ENCODE measurements at regions not wholly inside any gene's neighbourhood (a gene's known extent, or its start where the extent isn't known, plus 50 kb on each side); places are given as distances from the start of the nearest gene placed in this dataset.

DNA sequence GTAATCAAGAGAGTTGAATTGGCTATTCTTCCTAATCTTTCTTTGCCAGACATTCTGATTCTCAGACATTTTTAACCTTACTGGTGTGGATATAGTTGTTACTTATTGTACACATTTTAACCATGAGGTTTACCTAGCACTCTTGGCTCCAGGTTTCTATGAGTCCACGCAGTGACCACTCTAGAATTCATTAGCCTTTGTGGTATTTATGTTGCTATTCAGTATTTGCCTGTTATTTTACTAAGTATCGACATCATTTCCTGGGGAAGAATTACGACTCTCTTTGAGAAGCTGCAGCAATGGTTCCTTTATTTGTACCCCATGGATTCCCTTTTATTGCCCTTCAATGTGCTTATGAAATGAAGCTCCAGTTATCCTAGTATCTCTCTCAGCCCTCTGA lies 120.7 kb downstream of the RDH14 start:
- no peak overlapping the region for H3K27ac ChIP-seq (ENCODE audit: low read depth, low read length)
- H3K27me3 ChIP-seq (ENCODE audit: control insufficient read depth, insufficient read depth, low read length) = no peaks in the 10 kb centered on the region
- no peak overlapping the region for H3K4me3 ChIP-seq (ENCODE audit: low read depth, low read length)
- no peaks in the 10 kb centered on the region for H3K4me1 ChIP-seq (ENCODE audit: control insufficient read depth, insufficient read depth, low read length)
- H3K9ac ChIP-seq (ENCODE audit: low read depth, low read length) = no peak overlapping the region
- no peaks in the 10 kb centered on the region for H3K36me3 ChIP-seq (ENCODE audit: control insufficient read depth, insufficient read depth, low read length)
- no peaks in the 10 kb centered on the region for H3K9me3 ChIP-seq (ENCODE audit: control insufficient read depth, insufficient read depth, low read length)

DNA sequence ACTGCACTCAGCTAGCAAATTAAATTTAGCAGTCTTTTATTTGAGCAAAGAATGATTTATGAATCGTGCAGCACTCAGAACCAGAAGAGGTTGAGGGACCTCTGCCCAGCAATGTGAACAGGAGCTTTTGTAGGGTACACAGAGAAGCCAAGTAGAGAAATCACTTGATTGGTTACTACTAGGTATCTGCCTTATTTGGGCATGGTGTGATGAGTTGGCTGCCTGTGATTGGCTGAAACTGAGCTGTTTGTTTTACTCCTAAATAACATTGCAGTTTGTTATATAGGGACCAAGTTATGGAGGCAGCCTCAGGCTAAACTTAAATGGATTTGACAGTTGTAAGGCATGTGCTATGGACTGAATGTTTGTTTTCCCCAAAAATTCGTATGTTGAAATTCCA lies 122.5 kb downstream of the RDH14 start:
- Histone ChIP-seq H3K9me3 (ENCODE audit: control insufficient read depth, insufficient read depth, low read length) (no peaks in the 10 kb centered on the region), H3K9ac (ENCODE audit: low read depth, low read length) (no peak overlapping the region), H3K27me3 (ENCODE audit: control insufficient read depth, insufficient read depth, low read length) (no peaks in the 10 kb centered on the region), H3K4me1 (ENCODE audit: control insufficient read depth, insufficient read depth, low read length) (no peaks in the 10 kb centered on the region), H3K27ac (ENCODE audit: low read depth, low read length) (no peak overlapping the region), H3K4me3 (ENCODE audit: low read depth, low read length) (no peak overlapping the region), H3K36me3 (ENCODE audit: control insufficient read depth, insufficient read depth, low read length) (no peaks in the 10 kb centered on the region)

DNA sequence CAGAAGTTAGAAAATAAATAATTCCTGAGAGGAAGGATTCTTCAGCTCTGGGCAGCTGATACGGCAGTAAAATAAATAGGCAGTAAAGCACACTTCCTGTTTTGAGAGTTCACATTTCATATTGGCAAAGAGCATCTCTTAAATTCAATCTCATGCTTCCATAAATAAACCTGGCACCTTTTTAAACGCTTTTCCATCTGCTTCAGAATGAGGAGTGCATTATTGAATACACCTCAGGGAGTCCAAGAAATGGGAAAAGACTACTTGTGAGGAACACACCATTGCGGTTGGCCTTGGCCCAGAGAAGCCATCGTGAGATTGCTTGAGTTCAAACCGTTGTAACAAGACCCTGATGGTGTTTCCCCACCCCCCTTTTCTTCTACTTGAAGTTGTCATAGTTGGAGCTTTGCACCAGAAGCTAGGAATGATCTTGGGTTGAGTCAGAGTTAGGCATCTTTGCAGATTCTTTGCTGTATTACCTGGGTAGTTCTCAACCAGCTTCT lies 123.9 kb downstream of the RDH14 start:
- Histone ChIP-seq H3K27me3 (ENCODE audit: control insufficient read depth, insufficient read depth, low read length) (no peaks in the 10 kb centered on the region), H3K9me3 (ENCODE audit: control insufficient read depth, insufficient read depth, low read length) (no peaks in the 10 kb centered on the region), H3K36me3 (ENCODE audit: control insufficient read depth, insufficient read depth, low read length) (no peaks in the 10 kb centered on the region), H3K4me1 (ENCODE audit: control insufficient read depth, insufficient read depth, low read length) (no peaks in the 10 kb centered on the region), H3K27ac (ENCODE audit: low read depth, low read length) (no peak overlapping the region), H3K9ac (ENCODE audit: low read depth, low read length) (no peak overlapping the region), H3K4me3 (ENCODE audit: low read depth, low read length) (no peak overlapping the region)

DNA sequence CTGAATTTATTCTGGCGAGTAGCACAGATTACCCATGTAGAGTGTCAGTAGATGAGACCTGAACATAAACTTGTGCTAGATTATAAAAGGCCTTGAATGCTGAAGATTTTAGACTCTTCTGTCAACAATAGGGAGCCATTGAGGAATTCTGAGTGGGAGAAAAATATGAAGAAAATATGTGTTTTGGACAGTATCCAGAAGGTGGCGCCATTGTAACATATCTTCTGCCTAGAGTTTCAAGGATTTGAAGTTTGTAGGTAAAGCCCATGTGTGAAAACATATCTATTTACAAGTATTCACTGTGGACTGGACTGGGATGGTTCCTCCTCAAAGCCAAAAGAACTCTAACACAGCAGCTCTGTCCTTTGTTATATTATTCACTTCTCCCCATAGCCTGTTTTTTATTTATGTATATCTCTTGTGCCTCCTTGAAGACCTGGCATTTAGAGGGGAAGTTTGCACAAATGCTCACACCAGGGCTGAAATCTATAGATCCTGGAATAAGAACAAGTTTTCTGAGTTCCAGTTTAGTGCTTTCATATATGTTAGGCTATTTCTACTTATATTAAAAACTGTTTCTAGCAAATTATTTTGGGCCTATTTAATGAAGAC lies 124.9 kb downstream of the RDH14 start:
- no peaks in the 10 kb centered on the region for H3K4me1 ChIP-seq (ENCODE audit: control insufficient read depth, insufficient read depth, low read length)
- H3K36me3 ChIP-seq (ENCODE audit: control insufficient read depth, insufficient read depth, low read length) = no peaks in the 10 kb centered on the region
- no peak overlapping the region for H3K9ac ChIP-seq (ENCODE audit: low read depth, low read length)
- no peaks in the 10 kb centered on the region for H3K9me3 ChIP-seq (ENCODE audit: control insufficient read depth, insufficient read depth, low read length)
- H3K27me3 ChIP-seq (ENCODE audit: control insufficient read depth, insufficient read depth, low read length) = no peaks in the 10 kb centered on the region
- no peak overlapping the region for H3K27ac ChIP-seq (ENCODE audit: low read depth, low read length)
- no peak overlapping the region for H3K4me3 ChIP-seq (ENCODE audit: low read depth, low read length)

GRCh38 chr2:18433872-18434271 lies 126.6 kb downstream of the RDH14 start:
- Histone ChIP-seq H3K4me1 (ENCODE audit: control insufficient read depth, insufficient read depth, low read length) (no peaks in the 10 kb centered on the region), H3K4me3 (ENCODE audit: low read depth, low read length) (no peak overlapping the region), H3K9ac (ENCODE audit: low read depth, low read length) (no peak overlapping the region), H3K27me3 (ENCODE audit: control insufficient read depth, insufficient read depth, low read length) (no peaks in the 10 kb centered on the region), H3K9me3 (ENCODE audit: control insufficient read depth, insufficient read depth, low read length) (no peaks in the 10 kb centered on the region), H3K27ac (ENCODE audit: low read depth, low read length) (no peak overlapping the region), H3K36me3 (ENCODE audit: control insufficient read depth, insufficient read depth, low read length) (no peaks in the 10 kb centered on the region)

DNA sequence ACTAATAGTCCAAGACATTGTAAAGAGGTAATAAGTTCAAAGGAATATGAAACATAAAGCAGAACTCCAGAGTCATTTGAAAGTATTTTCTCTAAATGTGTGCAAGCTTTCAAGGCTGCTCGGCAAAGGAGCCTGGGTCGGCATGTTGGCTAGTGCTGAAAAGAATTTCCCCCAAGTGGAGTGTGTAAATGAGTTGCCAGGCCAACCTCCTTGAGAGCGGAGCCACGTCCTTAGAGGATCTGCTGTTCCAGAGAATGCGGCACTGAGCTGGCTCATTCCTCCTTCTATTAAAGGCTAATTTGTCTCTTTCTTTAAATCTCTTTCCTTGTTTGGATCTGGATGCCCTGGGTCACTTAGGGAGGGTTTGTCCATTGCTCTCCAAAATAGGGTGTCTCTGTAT lies 127.5 kb downstream of the RDH14 start:
- H3K9ac ChIP-seq (ENCODE audit: low read depth, low read length) = no peak overlapping the region
- H3K27ac ChIP-seq (ENCODE audit: low read depth, low read length) = no peak overlapping the region
- H3K36me3 ChIP-seq (ENCODE audit: control insufficient read depth, insufficient read depth, low read length) = no peaks in the 10 kb centered on the region
- H3K4me1 ChIP-seq (ENCODE audit: control insufficient read depth, insufficient read depth, low read length) = no peaks in the 10 kb centered on the region
- no peaks in the 10 kb centered on the region for H3K27me3 ChIP-seq (ENCODE audit: control insufficient read depth, insufficient read depth, low read length)
- no peaks in the 10 kb centered on the region for H3K9me3 ChIP-seq (ENCODE audit: control insufficient read depth, insufficient read depth, low read length)
- H3K4me3 ChIP-seq (ENCODE audit: low read depth, low read length) = no peak overlapping the region

GRCh38 chr2:18430996-18431748 lies 129.3 kb downstream of the RDH14 start:
- Histone ChIP-seq H3K4me1 (ENCODE audit: control insufficient read depth, insufficient read depth, low read length) (no peaks in the 10 kb centered on the region), H3K36me3 (ENCODE audit: control insufficient read depth, insufficient read depth, low read length) (no peaks in the 10 kb centered on the region), H3K27ac (ENCODE audit: low read depth, low read length) (no peak overlapping the region), H3K9ac (ENCODE audit: low read depth, low read length) (no peak overlapping the region), H3K4me3 (ENCODE audit: low read depth, low read length) (no peak overlapping the region), H3K27me3 (ENCODE audit: control insufficient read depth, insufficient read depth, low read length) (no peaks in the 10 kb centered on the region), H3K9me3 (ENCODE audit: control insufficient read depth, insufficient read depth, low read length) (no peaks in the 10 kb centered on the region)

- Histone ChIP-seq H3K4me1 (ENCODE audit: control insufficient read depth, insufficient read depth, low read length) (no peaks in the 10 kb centered on the region), H3K9me3 (ENCODE audit: control insufficient read depth, insufficient read depth, low read length) (no peaks in the 10 kb centered on the region), H3K4me3 (ENCODE audit: low read depth, low read length) (no peak overlapping the region), H3K27ac (ENCODE audit: low read depth, low read length) (no peak overlapping the region), H3K36me3 (ENCODE audit: control insufficient read depth, insufficient read depth, low read length) (no peaks in the 10 kb centered on the region), H3K9ac (ENCODE audit: low read depth, low read length) (no peak overlapping the region), H3K27me3 (ENCODE audit: control insufficient read depth, insufficient read depth, low read length) (no peaks in the 10 kb centered on the region)
Measured at GRCh38 chr2:18428516-18428915, 131.9 kb downstream of the RDH14 start.

- Histone ChIP-seq H3K36me3 (ENCODE audit: control insufficient read depth, insufficient read depth, low read length) (no peaks in the 10 kb centered on the region), H3K4me3 (ENCODE audit: low read depth, low read length) (no peak overlapping the region), H3K4me1 (ENCODE audit: control insufficient read depth, insufficient read depth, low read length) (no peaks in the 10 kb centered on the region), H3K27me3 (ENCODE audit: control insufficient read depth, insufficient read depth, low read length) (no peaks in the 10 kb centered on the region), H3K9ac (ENCODE audit: low read depth, low read length) (no peak overlapping the region), H3K27ac (ENCODE audit: low read depth, low read length) (no peak overlapping the region), H3K9me3 (ENCODE audit: control insufficient read depth, insufficient read depth, low read length) (no peaks in the 10 kb centered on the region)
Measured at GRCh38 chr2:18427762-18428161, 132.7 kb downstream of the RDH14 start.

- no peaks in the 10 kb centered on the region for H3K27me3 ChIP-seq (ENCODE audit: control insufficient read depth, insufficient read depth, low read length)
- no peak overlapping the region for H3K9ac ChIP-seq (ENCODE audit: low read depth, low read length)
- no peaks in the 10 kb centered on the region for H3K9me3 ChIP-seq (ENCODE audit: control insufficient read depth, insufficient read depth, low read length)
- no peak overlapping the region for H3K27ac ChIP-seq (ENCODE audit: low read depth, low read length)
- H3K36me3 ChIP-seq (ENCODE audit: control insufficient read depth, insufficient read depth, low read length) = no peaks in the 10 kb centered on the region
- no peaks in the 10 kb centered on the region for H3K4me1 ChIP-seq (ENCODE audit: control insufficient read depth, insufficient read depth, low read length)
- no peak overlapping the region for H3K4me3 ChIP-seq (ENCODE audit: low read depth, low read length)
Measured at GRCh38 chr2:18426174-18426573, 134.3 kb downstream of the RDH14 start.

DNA sequence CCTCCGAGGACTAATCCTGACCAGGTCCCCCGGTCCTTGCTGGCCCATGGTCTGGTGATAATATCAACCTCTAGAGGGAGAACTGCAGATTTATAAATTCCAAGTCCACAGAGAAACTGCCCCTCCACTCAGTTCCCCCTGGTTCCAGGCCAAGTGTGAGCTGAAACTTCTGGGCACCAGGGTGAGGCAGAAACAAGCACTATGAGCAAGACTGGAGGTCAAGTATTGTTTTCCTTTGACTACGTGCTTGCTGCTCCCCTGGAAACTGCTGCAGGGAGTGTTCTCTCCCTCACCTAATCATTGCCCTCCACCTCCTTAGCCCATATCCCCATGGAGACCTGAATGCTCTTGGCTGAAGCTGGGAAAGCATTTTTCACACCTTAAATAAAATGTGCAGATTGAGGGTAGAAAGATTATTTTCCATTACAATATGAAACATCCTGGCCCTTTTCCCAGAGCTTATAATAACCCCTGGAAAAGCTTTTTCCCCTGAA lies 135.2 kb downstream of the RDH14 start:
- Histone ChIP-seq H3K36me3 (ENCODE audit: control insufficient read depth, insufficient read depth, low read length) (no peaks in the 10 kb centered on the region), H3K4me1 (ENCODE audit: control insufficient read depth, insufficient read depth, low read length) (no peaks in the 10 kb centered on the region), H3K9me3 (ENCODE audit: control insufficient read depth, insufficient read depth, low read length) (no peaks in the 10 kb centered on the region), H3K27me3 (ENCODE audit: control insufficient read depth, insufficient read depth, low read length) (no peaks in the 10 kb centered on the region), H3K9ac (ENCODE audit: low read depth, low read length) (no peak overlapping the region), H3K4me3 (ENCODE audit: low read depth, low read length) (no peak overlapping the region), H3K27ac (ENCODE audit: low read depth, low read length) (no peak overlapping the region)

All from HUES48 (cell line).